GM19238 (cell line): ENCODE measurements at regions not wholly inside any gene's neighbourhood (a gene's known extent, or its start where the extent isn't known, plus 50 kb on each side); places are given as distances from the start of the nearest gene placed in this dataset.
"Not testable (repeated sequence)": the region's sequence is repeated elsewhere in the genome, so short reads cannot be mapped to it uniquely, and the experiment has no call there.

ENCODE experiments used
- DNase-seq: peaks from one replicate; pipeline ENCODE4 v3.0.0; 2011; ENCODE audit warnings: low spot score; ENCODE audit not compliant: insufficient read length

DNA sequence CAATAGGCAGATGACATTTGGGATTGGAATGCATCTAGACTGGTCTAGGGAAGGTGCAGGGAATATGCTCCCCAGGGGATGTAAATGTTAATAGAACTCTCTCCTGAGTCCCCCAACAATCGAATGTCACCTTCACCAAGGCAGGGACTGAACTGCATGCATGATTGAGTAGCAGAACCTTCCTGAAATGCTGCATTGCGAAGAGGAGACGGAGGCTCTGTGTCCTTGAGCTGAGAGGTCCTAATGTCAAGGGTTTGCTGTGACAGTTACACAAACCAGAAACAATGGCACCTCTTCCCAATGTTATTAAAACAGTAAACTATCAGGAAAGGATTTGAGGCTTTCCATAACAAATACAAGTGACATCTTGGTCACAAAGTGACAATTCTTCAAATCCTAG, 117.5 kb upstream of the SFSWAP start:
- no peak for DNase-seq

DNA sequence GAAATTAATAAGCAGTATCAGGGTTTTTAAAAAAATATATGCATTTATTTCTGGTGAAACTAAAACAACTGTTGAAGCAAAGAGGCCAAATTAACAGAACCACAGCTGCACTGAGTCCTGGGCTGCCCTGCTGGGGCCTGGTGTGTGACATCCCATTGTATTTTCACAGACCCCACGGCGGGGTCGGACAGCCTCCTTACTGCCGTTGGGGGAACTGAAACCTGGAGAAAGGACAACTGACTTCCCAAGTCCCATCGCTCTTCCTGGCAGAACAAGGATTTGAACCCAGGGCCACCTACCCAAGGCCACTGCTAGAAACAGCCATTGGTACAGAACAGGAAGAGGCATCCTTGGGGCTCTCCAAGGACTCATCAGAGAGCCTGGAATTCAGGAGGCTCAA, 114.8 kb upstream of the SFSWAP start:
- no peak for DNase-seq

DNA sequence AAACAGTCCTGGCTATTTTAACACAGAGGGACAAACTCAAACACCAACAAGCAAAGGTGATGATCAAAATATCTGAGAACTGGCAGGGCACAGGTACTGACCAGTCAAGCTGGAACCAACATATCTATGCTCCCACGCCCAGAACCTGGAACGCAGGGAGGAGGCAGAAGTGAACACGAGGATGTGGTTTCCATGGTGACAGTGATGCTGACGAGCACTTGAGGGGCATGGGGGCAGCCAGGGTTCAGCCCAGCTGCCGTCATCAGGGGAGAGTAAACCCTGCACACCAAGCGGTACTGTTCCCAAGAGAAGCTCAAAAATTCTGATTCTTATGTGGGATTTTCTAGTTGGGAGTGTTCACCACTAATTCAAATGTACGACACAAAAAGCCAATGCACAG, 113.6 kb upstream of the SFSWAP start:
- DNase-seq: no peak

DNA sequence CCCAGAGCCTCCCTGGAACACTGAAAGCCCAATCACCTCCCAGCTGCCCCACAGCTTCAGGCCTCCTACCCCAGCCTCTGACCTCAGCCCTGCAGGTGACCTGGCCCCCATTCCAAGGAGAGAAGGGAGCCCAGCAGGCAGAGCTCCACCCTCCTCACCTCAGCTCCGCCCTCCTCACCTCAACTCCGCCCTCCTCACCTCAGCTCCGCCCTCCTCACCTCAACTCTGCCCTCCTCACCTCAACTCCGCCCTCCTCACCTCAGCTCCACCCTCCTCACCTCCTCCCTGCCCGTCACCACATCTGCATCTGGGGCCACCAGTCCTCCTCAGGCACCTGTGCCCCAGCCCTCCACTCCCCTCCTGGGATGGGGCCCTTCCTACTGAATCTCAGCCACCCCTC, 112.2 kb upstream of the SFSWAP start:
- no peak for DNase-seq

DNA sequence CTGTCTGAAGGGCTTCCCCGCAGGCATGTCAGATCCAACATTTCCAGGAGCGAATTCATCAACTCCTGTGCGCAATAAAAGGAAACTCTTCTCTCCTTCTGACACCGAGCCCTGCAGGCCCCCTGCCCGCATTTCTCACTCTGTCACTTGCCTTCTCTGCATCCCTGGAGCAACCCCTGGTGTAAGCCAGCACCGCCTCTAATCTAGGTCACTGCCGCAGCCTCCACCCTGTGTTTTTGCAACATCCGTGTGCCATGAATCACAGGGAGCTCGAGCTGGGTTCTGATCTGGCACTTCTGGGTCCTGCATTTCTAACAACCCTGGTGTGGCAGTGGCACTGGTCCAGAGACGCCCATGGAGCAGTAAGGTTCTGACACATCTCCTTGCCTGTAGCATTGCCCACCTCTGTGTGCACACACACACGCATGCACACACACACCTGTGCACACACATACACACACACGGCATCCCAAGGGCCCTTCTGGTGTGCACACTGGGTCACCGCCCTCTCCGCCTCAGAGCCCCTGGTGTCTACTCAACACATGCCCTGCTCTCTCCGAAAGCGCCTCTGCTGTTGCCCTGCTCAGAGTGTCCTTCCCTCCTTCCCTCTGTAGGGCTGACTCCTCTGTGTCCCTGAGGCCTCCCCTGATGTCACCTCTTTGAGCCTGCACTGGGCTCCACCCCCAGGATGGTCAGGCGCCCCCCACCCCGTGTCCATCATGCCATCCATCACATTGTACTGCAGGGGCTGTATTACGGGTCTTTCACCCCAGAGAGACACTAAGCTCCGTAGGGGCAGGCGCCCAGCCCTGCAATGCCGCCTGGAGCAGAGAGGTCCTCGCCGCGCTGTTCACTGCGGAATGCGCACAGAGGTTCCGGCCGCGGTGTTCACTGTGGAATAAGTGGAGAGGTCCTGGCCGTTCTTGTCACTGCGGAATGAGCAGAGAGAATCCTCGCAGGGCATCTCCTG, 111.4 kb upstream of the SFSWAP start:
- DNase-seq: no peak

DNA sequence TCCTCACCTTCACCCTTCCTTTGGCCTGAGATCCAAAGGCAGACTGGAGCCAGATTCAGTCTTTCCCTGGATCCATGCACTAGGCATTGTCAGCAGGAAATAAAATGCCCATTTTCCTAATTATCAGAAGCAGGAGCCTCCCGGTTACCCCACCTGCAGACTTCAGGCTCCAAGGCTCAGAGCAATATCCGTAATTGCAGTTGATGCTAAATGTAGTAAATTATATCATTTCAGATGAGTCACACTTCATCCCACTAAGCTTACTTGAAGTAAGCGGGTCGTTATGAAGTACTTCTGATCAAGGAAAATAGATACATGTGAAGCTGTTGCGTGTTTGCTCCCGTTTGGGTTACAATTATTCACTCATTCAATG, 110.7 kb upstream of the SFSWAP start:
- DNase-seq: no peak

DNA sequence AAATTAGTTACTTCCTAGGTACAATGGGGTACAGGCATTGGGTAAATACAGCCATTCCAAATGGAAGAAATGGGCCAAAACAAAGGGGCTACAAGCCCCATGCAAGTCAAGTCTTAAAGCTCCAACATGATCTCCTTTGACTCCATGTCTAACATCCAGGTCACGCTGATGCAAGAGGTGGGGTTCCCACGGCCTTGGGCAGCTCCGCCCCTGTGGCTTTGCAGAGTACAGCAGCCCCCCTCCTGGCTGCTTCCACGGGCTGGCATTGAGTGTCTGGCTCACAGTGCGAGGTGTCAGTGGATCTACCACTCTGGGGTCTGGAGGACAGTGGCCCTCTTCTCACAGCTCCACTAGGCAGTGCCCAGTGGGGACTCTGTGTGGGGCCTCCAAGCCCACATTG, 109.4 kb upstream of the SFSWAP start:
- DNase-seq: not testable (repeated sequence)

DNA sequence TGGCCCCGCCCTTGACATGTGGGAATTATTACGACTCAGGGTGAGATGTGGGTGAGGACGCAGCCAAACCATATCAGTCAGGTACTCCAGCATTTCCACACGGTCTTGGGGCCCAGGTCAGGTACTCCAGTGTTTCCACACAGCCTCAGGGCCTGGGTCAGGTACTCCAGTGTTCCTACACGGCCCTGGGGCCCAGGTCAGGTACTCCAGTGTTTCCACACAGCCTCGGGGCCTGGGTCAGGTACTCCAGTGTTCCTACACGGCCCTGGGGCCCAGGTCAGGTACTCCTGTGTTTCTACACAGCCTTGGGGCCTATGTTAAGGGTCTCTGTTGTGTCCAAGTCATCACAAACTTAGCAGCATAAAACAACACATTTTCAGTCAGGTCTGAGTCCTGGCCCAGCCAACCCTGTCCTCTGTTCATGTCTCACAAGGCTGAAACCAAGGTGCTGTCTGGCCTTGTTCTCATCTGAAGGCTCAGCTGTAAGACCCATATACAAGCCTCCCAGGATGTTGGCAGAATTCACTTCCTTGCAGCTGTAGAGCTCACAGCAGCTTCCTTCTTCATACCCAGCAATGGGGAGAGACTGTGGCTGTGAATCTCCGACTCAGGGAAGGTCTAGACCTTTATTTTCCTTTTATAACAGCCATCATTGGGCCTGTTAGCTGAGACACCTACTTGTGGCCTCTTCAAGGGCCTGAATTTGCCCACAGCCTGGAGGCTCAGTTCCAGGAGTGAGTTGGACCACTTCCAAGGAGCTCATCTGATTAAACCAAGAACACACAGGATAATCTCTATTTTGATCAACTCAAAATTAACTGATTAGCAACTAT, 107.6 kb upstream of the SFSWAP start:
- no peak for DNase-seq

DNA sequence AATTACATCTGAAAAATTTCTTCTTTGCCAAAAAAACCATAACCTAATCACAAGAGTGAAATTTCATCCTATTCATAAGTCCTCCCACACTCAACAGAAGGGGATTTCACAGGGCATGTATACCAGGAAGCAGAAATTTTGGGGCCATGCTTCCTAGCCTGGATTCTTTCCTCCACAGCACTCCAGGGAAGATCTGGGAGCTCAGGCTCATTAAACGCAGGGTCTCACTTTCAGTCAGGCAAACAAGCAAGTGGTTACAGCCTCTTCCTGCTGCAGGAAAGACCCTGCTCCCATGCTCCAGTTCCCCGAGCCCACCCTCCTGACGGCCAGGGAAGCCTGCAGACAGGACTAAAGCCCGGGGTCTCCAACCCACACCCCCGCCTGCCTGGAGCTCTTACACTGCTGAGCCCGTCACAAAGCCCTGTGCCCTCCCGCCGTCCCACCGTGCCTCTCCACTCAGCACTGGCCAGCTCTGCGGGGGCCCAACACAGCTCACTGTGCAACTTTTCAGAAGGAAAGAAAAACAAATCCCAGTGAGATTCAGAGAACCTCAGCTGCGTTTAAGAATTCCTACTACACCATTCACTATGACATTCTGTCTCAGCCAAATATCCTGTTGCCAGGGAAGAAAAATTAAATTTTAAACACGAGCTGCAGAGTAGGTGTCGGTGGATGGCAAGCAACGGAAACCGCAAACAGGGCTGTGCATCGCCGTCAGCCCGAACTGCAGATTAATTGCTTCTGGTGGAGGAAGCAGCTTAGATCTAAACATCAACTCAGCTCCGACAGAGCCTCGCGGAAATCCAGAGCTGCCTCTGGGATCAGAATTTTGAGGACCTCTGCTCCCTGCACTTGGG, 106.7 kb upstream of the SFSWAP start:
- peak; percentile 61 for DNase-seq

DNA sequence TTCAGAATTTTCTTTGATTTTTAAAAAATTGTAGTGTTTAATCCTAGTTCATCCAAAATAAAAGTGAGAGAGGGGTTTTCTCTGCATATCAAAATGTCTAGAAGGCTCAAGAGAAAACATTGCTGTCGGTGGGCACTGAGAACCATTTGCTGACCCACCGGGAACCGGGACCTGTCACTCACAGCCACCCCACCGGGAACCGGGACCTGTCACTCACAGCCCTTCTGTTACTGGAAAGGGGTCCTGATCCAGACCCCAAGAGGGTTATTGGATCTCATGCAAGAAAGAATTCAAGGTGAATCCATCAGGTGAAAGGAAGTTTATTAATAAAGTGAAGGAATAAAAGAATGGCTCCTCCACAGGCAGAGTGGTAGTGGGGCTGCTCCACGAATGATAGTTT, 106.0 kb upstream of the SFSWAP start:
- DNase-seq: no peak

DNA sequence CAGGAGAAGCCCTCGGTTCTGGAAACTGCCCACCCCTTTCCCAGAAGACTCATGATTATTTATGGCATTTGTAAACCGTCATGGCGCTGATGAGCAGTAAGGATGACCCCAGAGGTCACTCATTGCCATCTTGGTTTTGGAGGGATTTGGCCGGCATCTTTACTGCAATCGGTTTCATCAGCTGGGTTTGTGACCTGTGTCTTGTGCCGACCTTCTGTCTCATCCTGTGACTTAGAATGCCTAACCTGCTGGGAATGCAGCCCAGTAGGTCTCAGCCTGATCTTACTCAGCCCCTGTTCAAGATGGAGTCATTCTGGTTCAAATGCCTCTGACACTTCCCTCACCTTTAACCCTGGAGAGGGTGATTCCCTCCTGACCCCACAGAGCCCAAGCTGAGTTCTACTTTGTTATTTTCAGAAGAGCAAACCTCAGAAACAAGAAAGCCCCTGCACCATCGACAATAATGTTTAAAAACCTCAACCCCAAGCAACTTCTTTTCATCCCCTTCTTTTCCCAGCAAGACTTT, 105.5 kb upstream of the SFSWAP start:
- no peak for DNase-seq

DNA sequence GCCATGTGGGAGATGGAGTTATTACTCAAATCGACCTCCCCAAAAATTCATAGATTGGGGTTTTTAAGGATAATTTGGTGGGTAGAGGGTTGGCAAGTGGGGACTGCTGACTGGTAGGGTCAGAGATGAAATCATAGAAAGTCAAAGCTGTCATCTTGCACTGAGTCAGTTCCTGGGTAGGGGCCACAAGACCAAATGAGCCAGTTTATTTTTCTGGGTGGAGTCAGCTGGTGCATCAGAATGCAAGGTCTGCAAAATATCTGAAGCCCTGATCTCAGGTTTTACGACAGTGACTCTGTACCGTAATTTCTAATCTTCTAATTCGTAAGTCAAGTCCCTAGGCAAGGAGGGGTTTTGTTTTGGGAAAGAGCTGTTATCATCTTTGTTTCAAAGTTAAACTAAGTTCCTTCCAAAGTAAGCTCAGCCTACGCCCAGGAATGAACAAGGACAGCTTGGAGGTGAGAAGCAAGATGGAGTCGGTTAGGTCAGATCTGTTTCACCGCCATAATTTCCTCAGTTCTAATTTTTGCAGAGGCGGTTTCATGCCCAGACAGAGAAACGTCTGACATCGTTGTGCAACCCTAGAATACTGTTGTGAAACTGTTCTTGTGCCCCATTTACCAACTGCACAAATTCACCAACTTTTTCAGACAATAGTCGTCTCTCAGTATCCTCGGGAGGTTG, 104.5 kb upstream of the SFSWAP start:
- no peak for DNase-seq

DNA sequence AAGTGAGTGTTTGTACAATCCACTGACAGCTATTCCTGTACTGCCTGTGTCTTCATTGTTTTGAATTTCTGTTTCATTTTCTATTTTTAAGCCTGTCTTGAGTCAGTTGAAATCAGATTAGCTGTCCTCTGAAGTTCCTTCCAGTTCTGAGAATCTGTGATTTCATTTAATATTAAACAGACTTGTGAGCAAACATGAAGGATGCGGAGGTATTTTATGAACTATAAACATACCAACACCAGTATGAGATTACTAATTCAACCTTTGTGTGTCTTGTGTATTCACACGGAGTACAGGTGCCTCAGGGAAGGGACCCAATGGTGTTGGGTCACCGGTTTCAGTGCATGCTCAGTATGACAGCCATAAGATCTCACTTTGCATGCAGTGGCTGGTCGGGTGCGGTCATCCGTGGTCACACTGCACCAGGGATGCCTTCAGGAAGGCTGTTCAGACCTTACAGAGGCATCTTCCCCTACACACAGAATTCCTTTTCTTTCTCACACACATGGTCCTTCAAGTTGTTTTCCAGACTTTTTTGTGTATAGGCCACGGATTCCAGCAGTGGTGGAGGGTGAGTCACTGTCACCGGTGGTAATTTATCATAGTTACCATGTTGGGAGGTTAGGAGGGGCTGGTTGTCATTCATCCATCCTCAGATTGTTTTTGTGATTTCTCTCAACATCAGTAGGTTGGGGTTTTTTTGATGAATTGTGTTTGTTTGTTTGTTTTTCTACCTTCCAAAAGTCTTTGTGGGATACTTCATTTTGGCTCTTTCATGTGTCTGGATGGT, 103.0 kb upstream of the SFSWAP start:
- DNase-seq: peak; percentile 51

DNA sequence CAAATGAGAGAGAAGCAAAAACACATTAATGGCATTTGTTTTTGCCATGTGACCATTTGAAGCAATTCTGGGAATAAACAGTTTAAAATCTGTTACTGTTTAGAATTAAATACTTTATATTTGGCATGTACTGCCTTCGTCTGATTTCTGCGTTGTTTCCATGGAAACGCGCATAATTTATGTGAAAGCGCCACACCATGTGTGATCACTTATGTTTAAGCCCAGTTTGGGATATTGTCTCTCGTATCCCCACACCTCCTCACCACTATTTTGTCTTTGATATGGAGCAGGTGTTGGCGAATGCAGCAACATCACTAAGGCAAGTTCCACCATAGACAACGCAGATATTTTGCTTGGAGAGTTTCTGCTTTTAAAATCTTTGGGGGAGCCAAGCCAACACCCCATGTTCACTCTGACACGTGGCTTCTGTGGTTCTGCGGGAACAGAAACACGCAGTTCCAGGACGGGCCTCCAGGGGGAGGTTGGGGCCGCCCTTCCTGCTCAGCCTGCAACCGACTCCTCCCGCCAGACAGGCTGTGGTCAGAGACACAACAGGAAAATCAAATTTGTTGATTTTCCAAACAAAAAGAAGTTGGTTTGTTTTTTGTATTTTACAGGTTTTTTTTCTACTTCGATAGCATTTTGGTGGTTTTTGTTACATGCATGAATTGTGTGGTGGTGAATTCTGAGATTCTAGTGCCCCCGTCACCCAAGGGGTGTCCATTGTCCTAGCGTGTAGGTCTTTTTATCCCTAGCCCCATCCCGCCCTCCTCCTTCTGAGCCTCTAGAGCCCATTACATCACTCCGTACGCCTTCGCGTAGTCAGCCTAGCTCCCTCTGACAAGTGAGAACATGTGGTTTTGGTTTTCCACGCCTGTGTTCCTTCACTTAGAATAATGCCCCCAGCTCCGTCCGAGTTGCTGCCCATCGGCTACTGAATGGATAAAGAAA, 101.9 kb upstream of the SFSWAP start:
- DNase-seq: peak; percentile 53

DNA sequence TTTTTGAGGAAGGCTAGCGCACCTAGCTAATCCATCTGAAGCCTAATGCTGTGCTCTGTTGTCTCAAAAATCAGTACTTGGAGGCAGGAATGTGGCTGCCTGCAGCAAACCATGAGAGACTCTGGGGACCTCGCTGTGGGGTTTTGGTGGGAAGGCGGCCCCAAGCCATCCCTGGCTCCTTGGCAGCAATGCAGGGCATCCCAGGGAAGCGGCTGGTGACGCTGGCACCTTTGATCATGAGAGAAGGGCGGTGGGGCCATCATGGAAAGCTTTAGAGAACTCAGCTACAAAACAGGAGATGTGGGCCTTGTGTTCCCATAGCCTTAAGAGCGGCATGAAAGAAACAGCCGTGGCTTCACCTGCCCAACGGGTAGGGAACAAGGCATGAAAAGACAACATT, 101.1 kb upstream of the SFSWAP start:
- no peak for DNase-seq

DNA sequence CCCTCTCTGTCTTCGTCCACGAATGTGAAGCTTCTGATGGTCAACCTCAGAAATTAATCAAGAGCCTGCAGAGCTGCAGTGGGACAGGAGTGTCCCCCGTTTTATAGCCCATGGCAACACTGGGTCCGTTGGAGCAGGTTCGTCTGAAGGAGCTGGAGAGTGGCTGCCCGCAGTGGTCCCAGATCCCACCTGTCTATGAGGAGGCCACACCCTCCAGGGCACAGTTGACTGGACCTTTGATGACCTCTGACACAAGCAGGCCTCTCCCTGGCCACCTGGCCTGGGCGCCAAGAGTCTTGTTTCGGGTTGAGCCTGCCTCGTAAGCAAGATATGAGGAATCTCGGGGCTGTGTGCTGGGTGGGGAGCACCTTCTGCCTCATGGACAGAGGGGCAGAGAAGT, 100.7 kb upstream of the SFSWAP start:
- no peak for DNase-seq

DNA sequence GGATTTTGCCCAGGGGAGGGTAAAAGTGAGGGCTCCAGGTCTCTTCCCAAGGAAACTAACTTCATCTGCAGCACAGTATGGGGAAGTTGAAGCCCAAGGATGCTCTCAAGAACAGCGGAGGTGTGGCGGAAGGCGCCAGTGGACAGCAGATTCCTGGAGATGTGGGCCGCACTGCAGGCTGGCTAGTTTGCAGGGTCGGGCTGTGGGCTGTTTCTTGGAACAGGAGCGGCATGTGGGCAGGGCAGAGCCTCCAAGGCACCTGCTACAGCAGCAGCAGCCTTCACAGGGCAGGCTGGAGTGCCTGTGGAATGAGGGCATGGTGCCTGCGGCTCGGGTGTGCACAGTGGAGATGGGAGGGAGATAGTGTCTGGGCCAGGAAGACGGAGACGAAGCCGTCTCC, 100.0 kb upstream of the SFSWAP start:
- no peak for DNase-seq

DNA sequence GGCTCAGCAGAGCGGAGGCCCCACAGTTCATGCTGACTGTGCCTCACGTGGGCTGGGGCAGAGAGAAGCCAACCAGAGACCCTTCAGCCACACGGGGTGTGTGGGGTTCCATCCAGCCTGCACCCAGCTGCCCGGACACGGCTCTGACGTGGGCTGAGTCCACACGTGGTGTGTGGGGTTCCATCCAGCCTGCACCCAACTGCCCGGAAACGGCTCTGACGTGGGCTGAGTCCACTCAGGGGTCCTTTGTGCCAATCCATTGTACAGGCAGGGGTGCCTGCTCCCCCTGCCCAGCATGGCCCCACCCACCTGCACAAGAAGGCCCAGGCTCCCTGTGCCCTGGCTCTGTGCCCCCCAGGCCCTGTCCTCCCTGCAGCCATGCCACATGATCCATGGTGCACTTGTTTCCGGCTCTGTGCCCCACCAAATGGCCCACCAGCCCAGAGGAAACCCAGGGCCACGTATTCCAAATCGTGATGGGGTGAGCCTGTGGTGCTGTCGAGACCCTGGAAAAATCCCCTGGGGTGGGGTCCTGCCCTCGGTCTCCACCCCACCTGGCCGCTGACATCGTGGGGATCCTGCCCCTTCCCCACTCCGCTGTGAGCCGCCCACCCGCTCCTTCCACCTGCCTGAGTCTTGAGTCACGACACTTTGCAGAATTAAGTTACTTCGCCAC, 99.3 kb upstream of the SFSWAP start:
- DNase-seq: no peak
